GM18507 (cell line): ENCODE measurements at regions not wholly inside any gene's neighbourhood (a gene's known extent, or its start where the extent isn't known, plus 50 kb on each side); places are given as distances from the start of the nearest gene placed in this dataset.

Experiments used
- DNase-seq: peaks from one replicate; pipeline ENCODE4 v3.0.0; 2011; ENCODE audit warnings: low read depth; ENCODE audit not compliant: insufficient read length; ENCODE audit errors: extremely low spot score
- FAIRE-seq: peaks from 2 replicates; lab custom pipeline; 2011; peaks lifted over from hg19 to GRCh38; lab: Jason Lieb, UNC

- FAIRE-seq (no peak), DNase-seq (no peak)
These were observed 142.3 kb upstream of the CDH5 start for GRCh38 chr16:66224186-66224585.

GRCh38 chr16:66223176-66223780 is 143.2 kb upstream of the CDH5 start:
- DNase-seq: no peak
- FAIRE-seq: no peak

- DNase-seq (no peak), FAIRE-seq (no peak)
These were observed 143.7 kb upstream of the CDH5 start for GRCh38 chr16:66222756-66223155.

- DNase-seq (no peak), FAIRE-seq (no peak)
These were observed 145.8 kb upstream of the CDH5 start for GRCh38 chr16:66220702-66221101.

GRCh38 chr16:66219491-66219890 is 147.0 kb upstream of the CDH5 start:
- DNase-seq (no peak), FAIRE-seq (no peak)

GRCh38 chr16:66212428-66212827 is 154.1 kb upstream of the CDH5 start:
- FAIRE-seq: no peak
- no peak for DNase-seq

GRCh38 chr16:66211651-66212050 is 154.8 kb upstream of the CDH5 start:
- FAIRE-seq: no peak
- DNase-seq: no peak

- FAIRE-seq (no peak), DNase-seq (no peak)
These were observed 158.6 kb upstream of the CDH5 start for GRCh38 chr16:66207883-66208265.

- FAIRE-seq (no peak), DNase-seq (no peak)
These were observed 159.2 kb upstream of the CDH5 start for GRCh38 chr16:66207139-66207882.

- FAIRE-seq (no peak), DNase-seq (no peak)
These were observed 160.1 kb upstream of the CDH5 start for GRCh38 chr16:66206363-66206762.

GRCh38 chr16:66205287-66206231 is 160.9 kb upstream of the CDH5 start:
- no peak for DNase-seq

GRCh38 chr16:66204756-66205155 is 161.7 kb upstream of the CDH5 start:
- FAIRE-seq (no peak), DNase-seq (no peak)

More at GRCh38 chr16:66205287-66206231, 160.9 kb upstream of the CDH5 start:
- FAIRE-seq: no peak

GRCh38 chr16:66203476-66203875 is 163.0 kb upstream of the CDH5 start:
- no peak for FAIRE-seq
- DNase-seq: no peak

GRCh38 chr16:66199189-66199588 is 167.3 kb upstream of the CDH5 start:
- DNase-seq (no peak), FAIRE-seq (no peak)

GRCh38 chr16:66198641-66199040 is 167.8 kb upstream of the CDH5 start:
- DNase-seq: no peak
- no peak for FAIRE-seq

GRCh38 chr16:66197668-66198278 is 168.7 kb upstream of the CDH5 start:
- DNase-seq (no peak), FAIRE-seq (no peak)

GRCh38 chr16:66196770-66197169 is 169.7 kb upstream of the CDH5 start:
- no peak for FAIRE-seq
- no peak for DNase-seq

GRCh38 chr16:66194866-66195265 is 171.6 kb upstream of the CDH5 start:
- no peak for DNase-seq
- no peak for FAIRE-seq

- FAIRE-seq (no peak), DNase-seq (no peak)
These were observed 172.8 kb upstream of the CDH5 start for GRCh38 chr16:66193543-66194229.
